ENCODE measurements at regions not wholly inside any gene's neighbourhood (a gene's known extent, or its start where the extent isn't known, plus 50 kb on each side); places are given as distances from the start of the nearest gene placed in this dataset.

GRCh38 chr6:65998544-65998943, 291.5 kb upstream of the EYS start:
- Histone ChIP-seq H2BK120ac (replicated peaks; ENCODE audit: low read depth, low read length) (no peak overlapping the region), H2BK12ac (ENCODE audit: low read depth, low read length) (no peak overlapping the region), H3K27ac (ENCODE audit: low read depth, low read length) (no peak overlapping the region), H3K23ac (ENCODE audit: insufficient read length) (no peak overlapping the region), H4K20me1 (replicated peaks in 1 of 2; ENCODE audit: control insufficient read depth in 1 of 2, insufficient read depth in 2 of 2, low read length in 2 of 2) (no peaks in the 10 kb centered on the region), H3K18ac (ENCODE audit: extremely low read depth, low read length) (no peak overlapping the region), H4K91ac (replicated peaks; ENCODE audit: insufficient read length, low read length) (no peak overlapping the region), H4K8ac (ENCODE audit: extremely low read depth, insufficient read depth, low read length) (no peak overlapping the region), H2AFZ (ENCODE audit: low read length) (no peak overlapping the region), H3K56ac (replicated peaks; ENCODE audit: insufficient read length, low read depth, low read length) (no peak overlapping the region), H3K4me3 (ENCODE audit: extremely low read depth in 1 of 4, insufficient read depth in 2 of 4, low read depth in 3 of 4, low read length in 4 of 4) (no peak overlapping the region), H2AK5ac (ENCODE audit: low read depth, low read length) (no peak overlapping the region), H3K9ac (replicated peaks in 1 of 4; ENCODE audit: extremely low read depth in 1 of 4, low read depth in 3 of 4, low read length in 3 of 4) (no peak overlapping the region), H4K5ac (ENCODE audit: insufficient read length, low read depth, low read length) (no peak overlapping the region), H2BK15ac (ENCODE audit: low read length) (no peak overlapping the region), H3K4me2 (ENCODE audit: insufficient read depth in 1 of 2, low read depth in 2 of 2, low read length in 2 of 2) (no peak overlapping the region), H3K4me1 (replicated peaks in 1 of 4; ENCODE audit: control insufficient read depth in 3 of 4, insufficient read depth in 4 of 4, low read length in 3 of 4) (no peaks in the 10 kb centered on the region), H3K79me2 (ENCODE audit: control insufficient read depth in 1 of 2, insufficient read depth in 2 of 2, low read length in 2 of 2) (no peaks in the 10 kb centered on the region), H3K4ac (replicated peaks; ENCODE audit: insufficient read length, low read depth, low read length) (no peak overlapping the region), H2BK5ac (ENCODE audit: low read depth, low read length) (no peak overlapping the region), H3K36me3 (ENCODE audit: control insufficient read depth in 2 of 4, insufficient read depth in 4 of 4, low read length in 3 of 4) (no peaks in the 10 kb centered on the region), H3K23me2 (ENCODE audit: low read depth, low read length) (peaks cover 1% of the 10 kb centered on the region; the same call in 1 of the 2 replicates), H3K79me1 (ENCODE audit: low read depth, low read length) (no peaks in the 10 kb centered on the region), H3K27me3 (replicated peaks in 1 of 4; ENCODE audit: control insufficient read depth in 3 of 4, extremely low read depth in 1 of 4, insufficient read depth in 3 of 4, low read length in 3 of 4) (no peaks in the 10 kb centered on the region), H3K14ac (ENCODE audit: insufficient read length) (no peak overlapping the region), H2BK20ac (ENCODE audit: low read length) (no peak overlapping the region), H3K9me3 (ENCODE audit: insufficient read depth in 2 of 2, low read depth in 1 of 2, low read length in 1 of 2) (peaks cover 4 to 10% of the 10 kb centered on the region in 2 experiments; a peak in 1 of 4 replicates)
- no peak for TF ChIP-seq SP2 (IDR thresholded peaks at IDR 0.05; ENCODE audit: low read length)
- TF ChIP-seq MAX (IDR thresholded peaks at IDR 0.05) = no peak
- TF ChIP-seq POLR2A (IDR thresholded peaks at IDR 0.05; ENCODE audit: control extremely low read depth in 1 of 2, low read depth in 2 of 2, low read length in 2 of 2) = no peak
- no peak for TF ChIP-seq TCF12 (IDR thresholded peaks at IDR 0.05; ENCODE audit: low read depth, low read length)
- no peak for TF ChIP-seq RNF2 (IDR thresholded peaks at IDR 0.05; ENCODE audit: borderline replicate concordance, low read depth, low read length, missing control alignments, poor library complexity, severe bottlenecking)
- TF ChIP-seq SIX5 (IDR thresholded peaks at IDR 0.05; ENCODE audit: low read depth, low read length) = no peak
- 93% methylated on average over 16 of the region's 19 CpGs; no CpG with 5 or more reads in 1 of the 2 experiments for WGBS, 2 experiments (ENCODE audit: extremely low coverage in 1 of 2, insufficient coverage in 1 of 2, insufficient read length in 1 of 2, insufficient replicate concordance in 2 of 2, low coverage in 1 of 2, low lambda C conversion rate in 2 of 2, missing lambda C conversion rate in 1 of 2)
- POLR2A ChIA-PET (ENCODE audit: partially characterized antibody) = no interaction called here
- DNase-seq (ENCODE audit: low read depth in 1 of 2, low spot score in 2 of 2) (no peak), FAIRE-seq (no peak)
- CTCF ChIA-PET (ENCODE audit: partially characterized antibody) = interaction anchor here (0.9 kb wide), 1 partner anchor 498 kb away, joined by 3 read pairs; no protein-coding TSS in a partner anchor

Data from H1 (cell line).